ENCODE measurements at regions not wholly inside any gene's neighbourhood (a gene's known extent, or its start where the extent isn't known, plus 50 kb on each side); places are given as distances from the start of the nearest gene placed in this dataset.

DNA sequence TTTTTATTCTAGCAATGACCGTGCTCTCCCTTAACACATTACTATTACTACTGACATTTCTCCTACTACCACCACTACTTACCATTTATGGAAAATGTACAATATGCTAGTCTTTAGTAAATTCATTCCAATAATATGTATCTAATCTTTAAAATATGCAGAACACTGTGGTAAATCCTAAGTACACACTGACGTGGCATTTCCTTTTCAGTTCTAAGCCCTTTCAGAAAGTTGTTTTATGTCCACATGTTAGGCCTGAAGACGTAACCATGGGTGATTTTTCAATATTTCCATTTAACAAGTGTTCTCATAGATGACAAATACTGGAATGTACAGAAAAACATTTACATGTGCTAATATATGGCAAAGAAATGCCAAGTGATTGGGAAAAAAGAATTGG is 268.6 kb upstream of the SLIT2 start:
- WGBS, 2 donors (ENCODE audit: low coverage in 1 of 2) = 78% methylated on average over 3 of the region's 3 CpGs
- Histone ChIP-seq H3K4me1 (no peaks in the 10 kb centered on the region), H3K4me3 (no peak overlapping the region), H3K9me3 (peaks cover 0 to 10% (median 0%) of the 10 kb centered on the region in 3 donors), H3K27me3 (no peaks in the 10 kb centered on the region), H3K36me3 (no peaks in the 10 kb centered on the region), H3K27ac (no peak overlapping the region)
- ATAC-seq = no peak
- TF ChIP-seq EP300 (IDR thresholded peaks at IDR 0.05) = no peak
- no peak for TF ChIP-seq POLR2A (IDR thresholded peaks at IDR 0.05)
- TF ChIP-seq, protein P1, sequence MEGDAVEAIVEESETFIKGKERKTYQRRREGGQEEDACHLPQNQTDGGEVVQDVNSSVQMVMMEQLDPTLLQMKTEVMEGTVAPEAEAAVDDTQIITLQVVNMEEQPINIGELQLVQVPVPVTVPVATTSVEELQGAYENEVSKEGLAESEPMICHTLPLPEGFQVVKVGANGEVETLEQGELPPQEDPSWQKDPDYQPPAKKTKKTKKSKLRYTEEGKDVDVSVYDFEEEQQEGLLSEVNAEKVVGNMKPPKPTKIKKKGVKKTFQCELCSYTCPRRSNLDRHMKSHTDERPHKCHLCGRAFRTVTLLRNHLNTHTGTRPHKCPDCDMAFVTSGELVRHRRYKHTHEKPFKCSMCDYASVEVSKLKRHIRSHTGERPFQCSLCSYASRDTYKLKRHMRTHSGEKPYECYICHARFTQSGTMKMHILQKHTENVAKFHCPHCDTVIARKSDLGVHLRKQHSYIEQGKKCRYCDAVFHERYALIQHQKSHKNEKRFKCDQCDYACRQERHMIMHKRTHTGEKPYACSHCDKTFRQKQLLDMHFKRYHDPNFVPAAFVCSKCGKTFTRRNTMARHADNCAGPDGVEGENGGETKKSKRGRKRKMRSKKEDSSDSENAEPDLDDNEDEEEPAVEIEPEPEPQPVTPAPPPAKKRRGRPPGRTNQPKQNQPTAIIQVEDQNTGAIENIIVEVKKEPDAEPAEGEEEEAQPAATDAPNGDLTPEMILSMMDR (IDR thresholded peaks at IDR 0.05) = no peak
- TF ChIP-seq POLR2AphosphoS5 (IDR thresholded peaks at IDR 0.05) = no peak

DNA sequence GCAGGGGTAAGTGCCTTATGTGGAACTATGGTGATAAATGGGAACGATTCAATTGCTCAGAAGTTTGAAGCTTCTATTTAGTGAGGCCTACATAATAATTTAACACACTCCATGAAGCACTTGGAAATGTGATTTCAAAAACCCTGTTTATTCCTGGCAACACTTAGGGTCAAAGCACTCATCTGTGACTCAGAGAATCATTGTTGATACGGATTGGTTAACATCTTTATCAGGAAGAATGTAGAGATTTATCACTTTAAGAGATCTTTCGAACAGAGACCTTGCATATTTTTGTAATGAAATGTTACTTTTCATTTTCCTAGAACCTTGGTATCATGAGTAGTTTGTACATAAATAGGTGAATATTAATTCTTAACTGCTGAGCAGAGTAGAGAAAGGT is 269.1 kb upstream of the SLIT2 start:
- Histone ChIP-seq H3K4me1 (no peaks in the 10 kb centered on the region), H3K9me3 (peaks cover 0 to 15% (median 0%) of the 10 kb centered on the region in 3 donors), H3K36me3 (no peaks in the 10 kb centered on the region), H3K4me3 (no peak overlapping the region), H3K27me3 (no peaks in the 10 kb centered on the region), H3K27ac (no peak overlapping the region)
- no peak for ATAC-seq
- TF ChIP-seq POLR2A (IDR thresholded peaks at IDR 0.05) = no peak
- TF ChIP-seq, protein P1 (IDR thresholded peaks at IDR 0.05) = no peak
- no peak for TF ChIP-seq POLR2AphosphoS5 (IDR thresholded peaks at IDR 0.05)
- no peak for TF ChIP-seq EP300 (IDR thresholded peaks at IDR 0.05)
- 88 to 91% methylated on average over 3 of the region's 3 CpGs for WGBS, 2 donors (ENCODE audit: low coverage in 1 of 2)

GRCh38 chr4:19971829-19972228 is 279.9 kb upstream of the SLIT2 start:
- H3K4me3 ChIP-seq = no peak overlapping the region
- WGBS, 2 donors (ENCODE audit: low coverage in 1 of 2) = 60 to 77% methylated on average over 1 of the region's 1 CpG
- H3K4me1 ChIP-seq = no peaks in the 10 kb centered on the region
- no peaks in the 10 kb centered on the region for H3K36me3 ChIP-seq
- no peaks in the 10 kb centered on the region for H3K27me3 ChIP-seq
- H3K27ac ChIP-seq = no peak overlapping the region
- H3K9me3 ChIP-seq = no peaks in the 10 kb centered on the region
- TF ChIP-seq POLR2A (IDR thresholded peaks at IDR 0.05) = no peak
- TF ChIP-seq, protein P1 (IDR thresholded peaks at IDR 0.05) = no peak
- no peak for TF ChIP-seq POLR2AphosphoS5 (IDR thresholded peaks at IDR 0.05)
- TF ChIP-seq EP300 (IDR thresholded peaks at IDR 0.05) = no peak
- no peak for ATAC-seq

- no peak for ATAC-seq
- H3K36me3 ChIP-seq = no peaks in the 10 kb centered on the region
- no peaks in the 10 kb centered on the region for H3K4me1 ChIP-seq
- H3K4me3 ChIP-seq = no peak overlapping the region
- TF ChIP-seq, protein P1 (IDR thresholded peaks at IDR 0.05) = no peak
- TF ChIP-seq POLR2AphosphoS5 (IDR thresholded peaks at IDR 0.05) (no peak), POLR2A (IDR thresholded peaks at IDR 0.05) (no peak), EP300 (IDR thresholded peaks at IDR 0.05) (no peak)
- H3K27ac ChIP-seq = no peak overlapping the region
- H3K27me3 ChIP-seq = no peaks in the 10 kb centered on the region
- WGBS, 2 donors (ENCODE audit: low coverage in 1 of 2) = 63 to 100% methylated on average over 1 to 2 of the region's 2 CpGs
- H3K9me3 ChIP-seq = no peaks in the 10 kb centered on the region
Measured at GRCh38 chr4:19969492-19969891, 282.2 kb upstream of the SLIT2 start.

- Histone ChIP-seq H3K27ac (no peak overlapping the region), H3K4me1 (no peaks in the 10 kb centered on the region)
- 28% methylated on average over 1 of the region's 1 CpG; no CpG with 5 or more reads in 1 of the 2 donors for WGBS, 2 donors (ENCODE audit: low coverage in 1 of 2)
Measured at GRCh38 chr4:19961091-19961490, 290.6 kb upstream of the SLIT2 start.

More at GRCh38 chr4:19961091-19961490, 290.6 kb upstream of the SLIT2 start:
- no peaks in the 10 kb centered on the region for H3K27me3 ChIP-seq
- H3K4me3 ChIP-seq = no peak overlapping the region
- ATAC-seq = no peak
- H3K9me3 ChIP-seq = no peaks in the 10 kb centered on the region
- TF ChIP-seq POLR2A (IDR thresholded peaks at IDR 0.05) = no peak
- no peak for TF ChIP-seq POLR2AphosphoS5 (IDR thresholded peaks at IDR 0.05)
- TF ChIP-seq, protein P1 (IDR thresholded peaks at IDR 0.05) = no peak
- TF ChIP-seq EP300 (IDR thresholded peaks at IDR 0.05) = no peak
- no peaks in the 10 kb centered on the region for H3K36me3 ChIP-seq
